A204.1 (cell line): ENCODE measurements at regions not wholly inside any gene's neighbourhood (a gene's known extent, or its start where the extent isn't known, plus 50 kb on each side); places are given as distances from the start of the nearest gene placed in this dataset.

ENCODE experiments used
- FAIRE-seq: peaks from 2 replicates; lab custom pipeline; 2012; peaks lifted over from hg19 to GRCh38; lab: Jason Lieb, UNC

- FAIRE-seq = no peak
These were observed 83.6 kb downstream of the HPGD start for GRCh38 chr4:174438711-174439110.

GRCh38 chr4:174437749-174438148 is 84.5 kb downstream of the HPGD start:
- FAIRE-seq = no peak

- no peak for FAIRE-seq
These were observed 85.0 kb downstream of the HPGD start for GRCh38 chr4:174437324-174437723.

- FAIRE-seq = no peak
These were observed 85.9 kb downstream of the HPGD start for GRCh38 chr4:174436377-174436776.

GRCh38 chr4:174435974-174436373 is 86.3 kb downstream of the HPGD start:
- FAIRE-seq = no peak

DNA sequence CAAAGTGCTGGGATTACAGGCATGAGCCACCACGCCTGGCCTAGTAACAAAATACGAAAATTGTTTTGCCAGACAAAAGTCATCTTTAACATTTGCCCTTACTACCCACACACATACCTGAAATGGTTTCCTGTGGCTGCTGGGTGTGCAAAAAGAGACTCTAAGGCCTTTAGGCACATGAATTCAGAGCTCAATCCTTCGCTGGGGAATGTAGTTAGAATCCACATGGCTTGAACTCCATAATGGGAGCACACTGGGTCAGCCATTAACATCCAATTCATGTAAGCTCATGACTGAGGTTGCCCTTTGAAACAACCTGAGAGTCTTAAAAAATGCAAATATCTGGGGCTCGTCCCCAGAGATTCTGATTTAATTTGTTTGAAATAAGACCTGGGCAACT is 87.8 kb downstream of the HPGD start:
- no peak for FAIRE-seq

DNA sequence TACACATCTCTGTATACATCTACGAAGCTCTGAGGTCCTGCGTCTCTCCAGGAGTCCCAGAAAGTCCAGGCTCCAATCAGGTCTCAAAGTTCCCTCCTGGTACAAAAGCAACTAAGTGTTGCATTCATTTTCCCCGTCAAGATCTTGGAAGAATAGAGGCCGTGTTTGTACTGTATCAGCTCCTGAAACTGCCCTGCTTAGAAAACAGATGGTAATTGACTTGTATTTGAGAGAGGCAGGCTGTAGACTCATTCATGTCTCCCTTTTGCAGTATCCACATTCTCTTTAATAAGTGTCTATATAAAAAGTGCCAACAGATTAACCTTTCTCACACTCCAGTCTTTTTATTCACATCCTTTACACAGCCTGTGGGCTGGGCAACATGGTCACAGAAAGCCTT is 91.7 kb downstream of the HPGD start:
- FAIRE-seq = no peak

GRCh38 chr4:174429701-174430410 is 92.4 kb downstream of the HPGD start:
- no peak for FAIRE-seq

- no peak for FAIRE-seq
These were observed 94.6 kb downstream of the HPGD start for GRCh38 chr4:174427571-174428140.

- no peak for FAIRE-seq
These were observed 96.6 kb downstream of the HPGD start for GRCh38 chr4:174425669-174426068.

DNA sequence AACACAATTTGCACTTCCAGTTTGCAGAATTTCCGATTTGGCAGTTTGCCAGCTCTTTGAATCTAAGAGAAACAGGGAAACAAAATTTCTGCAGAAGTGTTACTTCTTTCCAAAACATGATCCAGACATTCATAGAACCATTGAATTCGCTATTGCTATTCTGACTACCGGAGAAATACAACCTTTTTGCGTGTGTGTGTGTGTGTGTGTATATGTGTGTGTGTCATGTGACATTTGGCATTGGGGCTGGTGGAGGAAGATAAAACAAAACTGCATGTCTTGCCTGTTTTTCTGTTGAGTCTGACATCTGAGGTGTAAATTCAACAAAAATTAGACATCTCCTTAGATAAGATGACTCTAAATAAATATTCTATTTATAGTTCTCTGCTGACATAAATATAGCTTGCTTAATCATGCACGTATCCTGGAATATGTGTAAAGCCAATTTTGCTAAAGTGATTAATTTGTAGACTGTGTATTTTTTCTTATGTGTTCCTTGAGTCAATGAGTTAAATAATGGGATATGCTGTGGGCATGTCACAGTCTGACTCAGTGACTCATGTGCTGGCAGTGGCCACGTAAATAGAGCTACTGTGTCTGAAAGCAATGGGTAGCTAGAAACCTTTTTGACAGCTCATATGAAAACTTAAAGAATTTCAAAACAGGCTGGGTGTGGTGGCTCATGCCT is 98.9 kb downstream of the HPGD start:
- no peak for FAIRE-seq

GRCh38 chr4:174422893-174423256 is 99.4 kb downstream of the HPGD start:
- no peak for FAIRE-seq

GRCh38 chr4:174420316-174420715 is 102.0 kb downstream of the HPGD start:
- FAIRE-seq = no peak

- no peak for FAIRE-seq
These were observed 103.6 kb downstream of the HPGD start for GRCh38 chr4:174418640-174419212.

DNA sequence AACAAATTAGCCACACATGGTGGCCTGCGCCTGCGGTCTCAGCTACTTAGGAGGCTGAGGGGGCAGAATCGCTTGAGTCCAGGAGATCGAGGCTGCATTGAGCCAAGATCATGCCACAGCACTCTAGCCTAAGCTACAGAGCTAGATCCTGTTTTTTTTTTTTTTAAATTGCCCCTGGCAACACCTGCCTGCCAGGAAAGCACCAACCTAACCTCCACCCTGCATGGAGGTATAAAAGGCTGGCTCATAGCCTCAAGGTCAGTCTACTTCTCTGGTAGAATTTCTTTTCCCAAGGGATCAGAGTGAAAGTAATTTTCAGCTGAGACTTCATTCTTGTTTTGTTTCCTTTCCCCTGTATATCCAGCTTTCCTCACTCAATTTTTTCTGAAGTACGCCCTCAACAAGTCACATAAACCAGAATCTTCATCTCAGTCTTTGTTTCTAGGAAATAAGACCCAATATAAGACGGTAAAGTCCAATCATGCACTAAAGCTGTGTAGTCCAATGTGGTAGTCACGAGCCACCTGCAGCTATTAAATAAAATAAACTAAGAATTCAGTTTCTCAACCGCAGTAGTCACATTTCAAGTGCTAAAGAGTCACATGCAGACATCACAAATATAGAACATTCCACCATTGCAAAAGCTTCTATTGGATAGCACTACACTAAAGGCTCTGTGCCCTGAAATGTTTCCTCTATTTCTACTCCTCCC is 113.3 kb downstream of the HPGD start:
- no peak for FAIRE-seq

DNA sequence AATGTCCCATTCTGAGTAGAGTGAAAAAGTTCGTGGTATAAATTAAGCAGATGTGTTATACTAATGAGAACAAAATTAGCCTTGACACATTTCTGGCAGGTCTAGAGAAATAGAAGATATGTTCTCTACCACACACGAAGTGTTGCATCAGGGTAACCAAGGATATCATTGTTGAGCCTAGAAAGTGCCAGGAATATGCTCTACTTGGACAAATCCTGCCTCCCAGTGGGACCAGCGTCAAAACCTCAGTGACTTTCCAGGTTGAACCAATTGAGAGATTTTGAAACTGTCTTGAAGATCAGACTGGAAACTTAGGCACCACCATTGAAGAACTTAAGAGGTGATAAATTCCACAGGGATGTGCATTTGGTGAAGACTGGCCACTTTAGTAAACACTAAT is 115.9 kb downstream of the HPGD start:
- no peak for FAIRE-seq

DNA sequence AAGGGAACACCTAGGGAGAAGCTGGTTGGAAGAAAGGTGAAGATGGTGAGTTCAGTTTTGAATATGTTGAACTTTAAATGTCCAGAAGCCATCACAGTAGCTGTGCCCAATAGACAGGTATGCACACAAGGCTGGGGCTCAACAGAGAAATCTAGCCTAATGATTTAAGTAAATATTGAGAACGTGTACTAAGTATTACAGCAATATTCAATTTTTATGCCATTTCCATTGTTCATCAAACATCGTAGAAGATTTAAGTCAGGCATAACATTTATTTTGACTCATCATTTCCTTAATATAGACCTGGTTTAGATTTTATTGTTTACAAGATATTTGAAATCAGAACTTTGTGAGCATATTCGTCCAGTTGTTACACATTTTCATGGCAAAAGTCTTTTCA is 116.4 kb downstream of the HPGD start:
- no peak for FAIRE-seq

- FAIRE-seq = no peak
These were observed 117.6 kb downstream of the HPGD start for GRCh38 chr4:174404677-174405076.

GRCh38 chr4:174403177-174403543 is 119.1 kb downstream of the HPGD start:
- FAIRE-seq = no peak

DNA sequence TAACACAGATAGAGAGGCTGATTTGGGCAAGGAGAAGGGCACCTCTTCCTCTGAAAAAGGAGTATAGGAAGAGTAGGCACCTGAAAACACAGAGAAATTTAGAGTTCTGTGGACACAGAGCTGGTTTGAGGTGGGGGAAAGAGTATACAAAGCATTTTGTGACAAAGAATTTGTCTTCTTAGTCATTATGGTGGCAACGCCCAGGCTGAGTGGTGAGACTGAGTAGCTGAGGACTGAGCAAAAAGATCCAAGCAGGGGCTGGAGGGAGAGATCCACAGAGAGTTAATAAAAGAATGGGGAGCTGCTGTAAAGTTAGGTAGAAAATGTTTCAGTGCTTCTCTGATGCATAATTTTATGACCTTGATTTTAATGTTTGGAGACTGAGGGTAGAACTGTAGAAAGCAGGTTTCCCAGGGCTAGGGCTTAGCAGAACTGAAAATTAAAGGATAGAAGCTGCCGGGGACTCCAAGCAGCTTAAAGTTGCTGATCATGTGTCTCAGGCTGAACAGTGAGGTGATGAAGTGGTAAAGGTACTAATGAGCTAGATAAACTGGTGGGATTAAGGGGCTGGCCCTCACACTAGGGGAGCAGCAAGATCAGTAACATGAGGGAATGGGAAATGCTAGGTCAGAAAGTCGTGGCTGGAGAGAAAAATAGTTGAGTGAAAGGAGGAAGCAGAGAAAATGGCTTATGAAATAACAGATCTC is 118.9 kb downstream of the CEP44 start:
- no peak for FAIRE-seq

- no peak for FAIRE-seq
These were observed 117.9 kb downstream of the CEP44 start for GRCh38 chr4:174401471-174402130.
